ENCODE measurements at regions not wholly inside any gene's neighbourhood (a gene's known extent, or its start where the extent isn't known, plus 50 kb on each side); places are given as distances from the start of the nearest gene placed in this dataset.

DNA sequence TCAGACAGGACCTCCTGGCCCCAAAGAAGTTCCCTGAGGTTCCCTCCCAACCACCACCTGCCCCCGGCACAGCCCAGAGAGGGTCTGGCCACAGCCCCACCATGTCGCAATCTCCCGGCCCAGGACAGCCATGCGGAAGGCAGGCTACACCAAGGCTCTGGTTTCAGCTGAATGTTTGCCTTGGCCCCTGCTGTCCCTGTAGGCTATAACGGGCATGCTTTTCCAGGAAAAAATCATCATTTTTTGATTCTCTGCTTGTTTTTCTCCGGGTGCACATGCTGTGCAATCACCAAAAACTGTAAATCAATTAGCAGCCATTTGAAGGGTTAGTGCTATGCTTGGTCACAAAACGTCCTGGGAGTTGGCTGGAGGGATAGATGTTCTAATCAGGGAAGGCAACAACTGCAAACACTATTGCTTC lies 142.7 kb upstream of the IGF1R start:
- TF ChIP-seq, protein P1, sequence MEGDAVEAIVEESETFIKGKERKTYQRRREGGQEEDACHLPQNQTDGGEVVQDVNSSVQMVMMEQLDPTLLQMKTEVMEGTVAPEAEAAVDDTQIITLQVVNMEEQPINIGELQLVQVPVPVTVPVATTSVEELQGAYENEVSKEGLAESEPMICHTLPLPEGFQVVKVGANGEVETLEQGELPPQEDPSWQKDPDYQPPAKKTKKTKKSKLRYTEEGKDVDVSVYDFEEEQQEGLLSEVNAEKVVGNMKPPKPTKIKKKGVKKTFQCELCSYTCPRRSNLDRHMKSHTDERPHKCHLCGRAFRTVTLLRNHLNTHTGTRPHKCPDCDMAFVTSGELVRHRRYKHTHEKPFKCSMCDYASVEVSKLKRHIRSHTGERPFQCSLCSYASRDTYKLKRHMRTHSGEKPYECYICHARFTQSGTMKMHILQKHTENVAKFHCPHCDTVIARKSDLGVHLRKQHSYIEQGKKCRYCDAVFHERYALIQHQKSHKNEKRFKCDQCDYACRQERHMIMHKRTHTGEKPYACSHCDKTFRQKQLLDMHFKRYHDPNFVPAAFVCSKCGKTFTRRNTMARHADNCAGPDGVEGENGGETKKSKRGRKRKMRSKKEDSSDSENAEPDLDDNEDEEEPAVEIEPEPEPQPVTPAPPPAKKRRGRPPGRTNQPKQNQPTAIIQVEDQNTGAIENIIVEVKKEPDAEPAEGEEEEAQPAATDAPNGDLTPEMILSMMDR (conservative IDR thresholded peaks at IDR 0.05) = no peak
- no peak for TF ChIP-seq EZH2 (IDR thresholded peaks at IDR 0.05; ENCODE audit: low read depth)
